Keratinocyte (primary cell): ENCODE measurements at regions not wholly inside any gene's neighbourhood (a gene's known extent, or its start where the extent isn't known, plus 50 kb on each side); places are given as distances from the start of the nearest gene placed in this dataset.

Experiments
- DNase-seq: peaks from one replicate; pipeline ENCODE4 v3.0.0-alpha.2; 2011; ENCODE audit warnings: low read depth, missing footprints, low spot score
- FAIRE-seq: peaks from 2 replicates; lab custom pipeline; 2011; peaks lifted over from hg19 to GRCh38; lab: Jason Lieb, UNC
- H2AFZ ChIP-seq: 2 replicates; pipeline ENCODE4 v1.6.0; 2012; ENCODE audit warnings: low read length, control low read depth, inconsistent platforms; ENCODE audit not compliant: control insufficient read depth
- H3K27ac ChIP-seq: 2 replicates; pipeline ENCODE4 v1.5.1; 2011; ENCODE audit warnings: low read length; ENCODE audit not compliant: control insufficient read depth, insufficient read depth
- H3K27me3 ChIP-seq: 3 replicates; pipeline ENCODE4 v1.6.0; 2011; ENCODE audit warnings: low read length; ENCODE audit not compliant: control insufficient read depth, insufficient read depth; ENCODE audit errors: extremely low read depth
- H3K36me3 ChIP-seq, 2 experiments: 2 replicates in 1 of 2; 3 replicates in 1 of 2; pipeline ENCODE4 v1.5.1; 2011; ENCODE audit warnings: low read length in 2 of 2, mild to moderate bottlenecking in 1 of 2; ENCODE audit not compliant: control insufficient read depth in 2 of 2, insufficient read depth in 2 of 2; ENCODE audit errors: extremely low read depth in 1 of 2
- H3K4me1 ChIP-seq: 3 replicates; pipeline ENCODE4 v1.5.1; 2011; ENCODE audit warnings: low read length; ENCODE audit not compliant: control insufficient read depth, insufficient read depth; ENCODE audit errors: extremely low read depth
- H3K4me2 ChIP-seq: 3 replicates; pipeline ENCODE4 v1.6.0; 2011; ENCODE audit warnings: low read depth, low read length; ENCODE audit not compliant: control insufficient read depth, insufficient read depth; ENCODE audit errors: extremely low read depth
- H3K4me3 ChIP-seq, 3 experiments: fragments of 200-600 bp in 1 of 3; sonication (generic) in 1 of 3; 2 replicates in 2 of 3; 3 replicates in 1 of 3; pipeline ENCODE4 v1.5.1; 2011 to 2016; ENCODE audit warnings: low read length in 3 of 3, mild to moderate bottlenecking in 3 of 3, control low read depth in 2 of 3, inconsistent platforms in 1 of 3, low read depth in 1 of 3, mixed read lengths in 1 of 3, mixed run types in 1 of 3, moderate library complexity in 1 of 3; ENCODE audit not compliant: control insufficient read depth in 2 of 3, insufficient read depth in 2 of 3; ENCODE audit errors: extremely low read depth in 1 of 3
- H3K79me2 ChIP-seq: 2 replicates; pipeline ENCODE4 v1.6.0; 2012; ENCODE audit warnings: low read length; ENCODE audit not compliant: control insufficient read depth, insufficient read depth
- H3K9ac ChIP-seq: 3 replicates; pipeline ENCODE4 v1.6.0; 2011; ENCODE audit warnings: low read length; ENCODE audit not compliant: control insufficient read depth, insufficient read depth; ENCODE audit errors: extremely low read depth
- H3K9me1 ChIP-seq: 3 replicates; pipeline ENCODE4 v1.6.0; 2011; ENCODE audit warnings: low read length; ENCODE audit not compliant: control insufficient read depth, insufficient read depth; ENCODE audit errors: extremely low read depth
- H3K9me3 ChIP-seq: 2 replicates; pipeline ENCODE4 v1.5.1; 2012; ENCODE audit warnings: low read depth, low read length; ENCODE audit not compliant: control insufficient read depth
- H4K20me1 ChIP-seq: 3 replicates; pipeline ENCODE4 v1.6.0; 2011; ENCODE audit warnings: low read length; ENCODE audit not compliant: control insufficient read depth, insufficient read depth; ENCODE audit errors: extremely low read depth
- CTCF ChIP-seq, 3 experiments: IDR thresholded peaks in 1 of 3; conservative IDR thresholded peaks in 1 of 3; optimal IDR thresholded peaks in 1 of 3; 2 replicates in 2 of 3; 3 replicates in 1 of 3; pipeline versions ENCODE3 to v1.5.1; 2011; ENCODE audit warnings: low read length in 3 of 3, mild to moderate bottlenecking in 3 of 3, moderate library complexity in 2 of 3, control low read depth in 1 of 3, inconsistent platforms in 1 of 3; ENCODE audit not compliant: insufficient read depth in 2 of 3; ENCODE audit errors: extremely low read depth in 1 of 3
- EZH2 ChIP-seq: IDR thresholded peaks from one replicate; pipeline ENCODE4 v1.6.1; 2012; ENCODE audit warnings: inconsistent platforms, mild to moderate bottlenecking, low read length, moderate library complexity
- dilution Hi-C: fragments of 300-500 bp; cut with MboI; formaldehyde crosslinking; loops from one replicate; pipeline ENCODE4 v1.7.0; 2020; ENCODE audit warnings: low sequenced_read_pairs; ENCODE audit not compliant: extremely low pct_ligation_motif_present

GRCh38 chr21:35643176-35643575 is 417.1 kb downstream of the SETD4 start:
- Histone ChIP-seq H2AFZ (no peak overlapping the region), H3K36me3 (no peaks in the 10 kb centered on the region), H3K79me2 (no peaks in the 10 kb centered on the region), H3K27me3 (no peaks in the 10 kb centered on the region), H3K9me1 (no peaks in the 10 kb centered on the region), H3K4me3 (no peak overlapping the region), H3K9ac (no peak overlapping the region), H3K4me2 (no peak overlapping the region), H3K27ac (no peak overlapping the region), H4K20me1 (no peaks in the 10 kb centered on the region), H3K9me3 (no peaks in the 10 kb centered on the region), H3K4me1 (peaks cover 6% of the 10 kb centered on the region)
- TF ChIP-seq CTCF (optimal IDR thresholded peaks at IDR 0.05 in 1 of 3, IDR thresholded peaks at IDR 0.05 in 1 of 3, conservative IDR thresholded peaks at IDR 0.05 in 1 of 3; ENCODE audit: extremely low read depth in 1 of 3, insufficient read depth in 2 of 3, low read length in 3 of 3) (no peak), EZH2 (no peak)
- peak; percentile 92 for FAIRE-seq
- dilution Hi-C loops, result no loop called here
- DNase-seq, result peak; percentile 75

GRCh38 chr21:35641271-35642016 is 418.9 kb downstream of the SETD4 start:
- DNase-seq, result no peak
- H3K4me3 ChIP-seq, result no peak overlapping the region
- TF ChIP-seq EZH2 (no peak), CTCF (optimal IDR thresholded peaks at IDR 0.05 in 1 of 3, IDR thresholded peaks at IDR 0.05 in 1 of 3, conservative IDR thresholded peaks at IDR 0.05 in 1 of 3; ENCODE audit: extremely low read depth in 1 of 3, insufficient read depth in 2 of 3, low read length in 3 of 3) (no peak)
- H4K20me1 ChIP-seq, result no peaks in the 10 kb centered on the region
- peak; percentile 9 for FAIRE-seq
- no peaks in the 10 kb centered on the region for H3K9me1 ChIP-seq
- dilution Hi-C loops, result no loop called here
- no peaks in the 10 kb centered on the region for H3K27me3 ChIP-seq
- no peak overlapping the region for H3K27ac ChIP-seq
- no peak overlapping the region for H3K4me2 ChIP-seq
- no peaks in the 10 kb centered on the region for H3K79me2 ChIP-seq
- no peaks in the 10 kb centered on the region for H3K9me3 ChIP-seq
- H3K9ac ChIP-seq, result no peak overlapping the region
- H3K4me1 ChIP-seq, result peaks cover 6% of the 10 kb centered on the region
- H3K36me3 ChIP-seq, result no peaks in the 10 kb centered on the region
- H2AFZ ChIP-seq, result no peak overlapping the region
